IPS-NIHi11 (cell line): ENCODE measurements at regions not wholly inside any gene's neighbourhood (a gene's known extent, or its start where the extent isn't known, plus 50 kb on each side); places are given as distances from the start of the nearest gene placed in this dataset.
A peak's percentile ranks its signal among the peaks of the same experiment; 100 is the strongest.

Experiments
- DNase-seq: peaks from one replicate; pipeline ENCODE4 v3.0.0; 2012; ENCODE audit warnings: mixed read lengths, low spot score

GRCh38 chr5:163622799-163623198 lies 117.4 kb downstream of the MAT2B start:
- no peak for DNase-seq

DNA sequence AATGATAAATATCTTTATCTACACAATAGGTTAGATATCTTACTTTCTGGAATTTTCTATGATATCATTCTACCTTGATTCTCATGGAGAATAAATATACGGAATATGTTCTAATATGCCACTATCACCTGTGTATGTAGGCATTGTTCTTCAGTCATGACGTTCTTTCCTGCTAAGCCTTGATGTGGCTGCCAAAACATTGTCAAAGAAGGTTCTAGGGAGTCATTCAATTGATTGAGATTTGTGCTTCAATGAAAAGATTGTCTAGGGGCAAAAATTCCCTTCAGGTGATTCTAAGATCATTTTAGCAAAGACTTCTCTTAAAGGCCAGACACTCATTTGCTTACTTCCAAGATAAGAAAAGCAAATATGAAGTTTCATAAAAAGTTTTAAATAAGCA lies 118.1 kb downstream of the MAT2B start:
- no peak for DNase-seq

DNA sequence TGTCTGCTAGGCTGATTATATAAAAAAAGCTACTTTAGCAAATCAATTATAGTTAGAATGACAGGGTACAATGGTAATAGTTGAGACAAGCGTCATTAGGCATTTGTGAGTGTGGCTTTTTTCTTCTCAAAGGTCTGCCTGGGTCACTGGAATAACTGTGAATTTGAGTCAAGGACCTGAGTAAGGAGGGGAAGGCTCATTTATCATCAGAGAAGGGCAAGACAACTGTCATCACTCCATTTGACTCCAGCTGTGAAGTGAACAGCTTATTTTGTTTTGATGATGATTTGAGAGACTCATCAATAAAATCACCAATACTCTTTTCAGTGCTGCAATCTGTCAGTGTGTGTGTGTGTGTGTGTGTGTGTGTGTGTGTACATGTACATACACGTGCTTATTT lies 118.6 kb downstream of the MAT2B start:
- DNase-seq = no peak

DNA sequence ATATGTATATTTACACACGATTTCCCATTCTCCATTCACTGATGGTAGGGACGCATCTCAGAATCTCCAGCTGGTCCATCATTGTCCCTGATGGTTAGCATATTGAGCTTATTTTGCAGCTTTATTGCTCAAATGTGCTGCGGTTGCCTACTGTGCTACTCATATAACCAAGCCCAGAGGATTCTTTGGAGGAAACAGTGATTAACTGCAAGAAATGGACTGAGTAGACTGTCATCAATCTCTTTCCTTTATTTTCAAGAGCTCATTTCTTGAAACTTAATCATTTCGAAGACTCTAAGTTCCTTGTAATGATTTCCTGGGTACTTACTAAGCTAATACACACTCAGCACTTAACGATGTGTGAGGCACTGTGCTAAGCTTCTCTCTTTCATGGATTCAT lies 119.0 kb downstream of the MAT2B start:
- DNase-seq = no peak

- DNase-seq = no peak
Observed at GRCh38 chr5:163626904-163627434, 121.5 kb downstream of the MAT2B start.

- DNase-seq = no peak
Observed at GRCh38 chr5:163631856-163632255, 126.4 kb downstream of the MAT2B start.

- no peak for DNase-seq
Observed at GRCh38 chr5:163633926-163634460, 128.6 kb downstream of the MAT2B start.

- no peak for DNase-seq
Observed at GRCh38 chr5:163635631-163636030, 130.2 kb downstream of the MAT2B start.

- DNase-seq = no peak
Observed at GRCh38 chr5:163642904-163643303, 137.5 kb downstream of the MAT2B start.

- no peak for DNase-seq
Observed at GRCh38 chr5:163645421-163646416, 140.3 kb downstream of the MAT2B start.

GRCh38 chr5:163649514-163649913 lies 144.1 kb downstream of the MAT2B start:
- no peak for DNase-seq

GRCh38 chr5:163653526-163653925 lies 148.1 kb downstream of the MAT2B start:
- DNase-seq = no peak

DNA sequence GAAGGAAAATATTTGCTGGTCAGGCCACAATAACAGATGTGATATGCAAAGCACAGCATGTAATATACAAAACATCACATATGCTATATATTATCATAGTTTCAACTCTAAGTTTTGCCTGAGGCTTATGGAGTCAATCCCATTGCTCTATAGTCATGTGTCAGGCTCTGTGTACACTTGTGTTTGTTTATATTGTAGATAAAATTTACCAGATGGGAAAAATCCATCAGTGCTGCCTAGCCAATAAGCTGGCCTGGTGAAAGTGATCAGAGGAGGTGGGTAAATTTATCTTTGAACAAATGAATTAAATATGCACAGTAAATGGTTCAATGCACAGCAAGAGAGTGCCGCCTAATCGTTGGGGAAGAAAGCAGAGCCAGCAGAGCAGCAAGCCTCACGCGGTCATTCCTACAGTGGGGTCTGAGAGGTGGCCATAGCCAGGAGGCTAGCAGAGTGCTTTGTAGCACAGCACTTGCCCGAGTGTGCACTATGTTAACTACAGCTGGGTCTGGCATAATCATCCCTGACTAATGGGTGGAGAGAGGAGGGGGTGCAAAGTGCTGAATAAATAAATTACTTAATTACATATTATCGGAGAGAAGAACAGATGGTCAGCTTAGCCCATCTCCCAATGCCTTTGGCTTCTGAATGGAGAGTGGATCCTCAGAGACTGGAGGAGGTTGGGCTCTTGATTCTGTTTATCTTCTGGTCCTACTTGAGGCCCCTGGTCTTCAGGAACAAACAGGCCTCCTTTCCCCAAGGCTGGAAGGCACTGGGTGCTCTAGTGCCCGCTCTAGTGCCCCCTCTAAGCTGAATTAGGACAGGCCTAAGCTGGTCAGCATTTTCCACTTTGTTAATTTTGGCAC lies 153.5 kb downstream of the MAT2B start:
- no peak for DNase-seq

GRCh38 chr5:163659568-163659902 lies 154.1 kb downstream of the MAT2B start:
- no peak for DNase-seq

DNA sequence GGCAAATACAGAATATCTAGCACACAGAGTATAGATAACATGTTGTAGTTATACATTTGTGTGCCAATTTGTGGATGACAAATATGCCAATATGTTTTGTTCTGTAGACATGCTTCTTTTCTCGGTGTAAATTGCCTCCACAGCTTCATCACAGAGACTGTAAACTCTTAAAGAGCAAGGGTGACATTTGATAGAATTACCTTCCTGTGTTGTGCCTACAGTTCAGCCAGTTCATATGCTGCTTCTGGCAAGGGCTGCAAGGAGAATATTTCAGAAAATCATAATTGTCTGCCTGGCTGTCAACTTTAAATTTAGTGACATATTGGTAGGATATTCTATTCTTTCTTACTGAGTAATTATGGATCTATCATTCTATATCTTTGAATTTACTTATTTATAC lies 155.1 kb downstream of the MAT2B start:
- no peak for DNase-seq

GRCh38 chr5:163661360-163661759 lies 155.9 kb downstream of the MAT2B start:
- DNase-seq = no peak

DNA sequence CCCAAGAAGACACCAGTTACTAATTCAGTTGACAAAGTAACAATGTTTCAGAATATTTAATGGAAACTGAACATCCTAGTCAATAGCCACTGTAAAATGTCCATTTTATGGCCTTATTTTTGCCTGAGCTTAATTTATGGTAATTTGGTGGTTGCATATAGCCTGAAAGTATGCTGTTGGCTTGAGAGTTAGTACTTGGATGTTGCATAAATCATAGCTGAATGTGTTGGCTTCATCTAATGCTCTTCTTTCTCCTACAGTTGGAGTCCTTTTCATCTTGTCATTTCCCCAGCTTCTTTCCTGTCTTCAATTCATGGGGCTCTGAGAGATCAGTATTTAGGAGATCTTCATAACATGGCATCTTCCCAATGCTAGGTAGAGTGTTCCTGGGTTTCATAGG lies 164.6 kb downstream of the MAT2B start:
- no peak for DNase-seq

- no peak for DNase-seq
Observed at GRCh38 chr5:163677092-163677491, 171.7 kb downstream of the MAT2B start.

DNA sequence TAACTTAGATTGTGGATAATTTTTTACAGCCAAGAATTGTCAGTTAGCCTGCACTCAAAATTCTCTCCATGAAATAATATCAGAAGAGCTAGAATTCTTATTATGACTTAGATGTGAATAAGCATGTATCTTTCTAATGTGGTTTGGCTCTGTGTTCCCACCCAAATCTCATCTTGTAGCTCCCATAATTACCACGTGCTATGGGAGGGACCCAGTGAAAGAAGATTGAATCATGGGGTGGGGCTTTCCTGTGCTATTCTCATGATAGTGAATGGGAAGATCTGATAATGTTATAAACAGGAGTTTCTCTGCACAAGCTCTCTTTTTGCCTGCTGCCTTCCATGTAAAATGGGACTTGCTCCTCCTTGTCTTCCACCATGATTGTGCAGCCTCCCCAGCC lies 176.8 kb downstream of the MAT2B start:
- DNase-seq = no peak

DNA sequence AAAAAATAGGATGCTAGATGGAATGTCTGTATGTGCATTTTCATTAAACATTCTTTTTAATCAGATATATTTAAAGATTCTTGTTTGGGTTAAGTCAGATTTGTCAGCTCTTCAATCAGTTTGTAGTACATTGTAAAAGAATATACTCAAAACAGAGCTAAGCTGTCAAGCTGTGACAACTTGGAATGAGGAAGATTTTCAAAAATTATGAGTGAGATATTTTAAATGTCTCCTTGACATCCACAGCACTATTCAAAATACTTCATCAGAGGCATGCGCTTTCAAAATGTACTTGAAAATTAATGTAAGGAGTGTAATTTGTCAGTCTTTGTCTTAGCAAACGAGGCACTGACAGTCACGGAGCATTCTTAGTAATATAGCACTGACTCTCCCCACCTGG lies 182.0 kb downstream of the MAT2B start:
- DNase-seq = no peak

DNA sequence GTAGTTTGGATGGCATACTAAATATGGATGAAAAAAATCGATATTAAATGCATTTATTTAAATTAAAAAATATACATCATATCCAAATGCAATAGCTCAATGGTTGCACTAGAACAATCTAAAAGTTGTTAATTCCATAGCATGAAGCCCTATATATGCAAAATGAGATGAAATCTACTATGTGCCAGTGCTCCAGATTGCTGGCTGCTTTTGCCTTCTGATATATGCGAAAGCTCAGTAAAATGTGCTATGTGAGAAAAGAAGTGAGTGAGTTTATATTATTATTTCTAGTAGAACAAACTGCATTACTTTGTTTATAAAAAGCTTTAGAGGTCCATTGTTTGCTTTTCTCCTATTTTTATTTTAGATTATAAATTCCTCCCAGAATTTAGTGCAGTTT lies 186.7 kb downstream of the MAT2B start:
- no peak for DNase-seq

DNA sequence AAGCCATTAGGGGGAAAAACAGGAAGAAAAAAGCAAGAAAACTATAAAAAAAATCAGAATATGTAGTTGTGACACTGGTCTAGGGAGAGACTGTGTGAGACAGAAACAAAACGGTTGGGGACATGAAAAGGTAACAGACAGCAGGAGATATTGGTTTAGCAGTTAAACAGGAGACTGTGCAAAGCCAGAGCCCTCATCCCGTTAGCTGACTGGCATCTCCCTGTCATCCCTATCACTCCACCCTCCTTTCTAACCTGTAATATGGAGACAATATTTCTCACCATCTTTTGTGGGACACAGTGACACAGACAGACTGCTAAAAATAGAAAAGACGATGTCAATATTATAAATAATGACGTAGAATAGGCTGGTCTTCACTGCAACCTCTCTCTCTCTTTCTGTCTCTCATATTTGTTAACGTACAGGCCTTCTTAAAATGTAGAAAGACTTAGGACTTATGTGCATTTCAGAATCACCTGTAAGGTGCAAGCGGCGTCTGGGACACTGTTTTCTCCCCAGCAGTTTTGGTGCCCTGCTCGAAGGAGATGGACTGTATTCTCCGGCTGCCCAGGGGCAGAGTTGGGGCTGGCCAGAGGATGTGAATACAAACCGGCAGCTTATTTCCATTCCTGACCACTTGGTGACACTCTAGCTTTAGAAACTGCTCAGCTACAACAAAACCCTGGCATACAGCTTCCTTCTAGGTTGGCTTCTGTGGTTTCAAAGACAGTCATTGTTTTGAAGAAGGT lies 190.6 kb downstream of the MAT2B start:
- DNase-seq = peak; percentile 67
